Activated T-cell treated with anti-CD3 and anti-CD28 coated beads for 1 hour (primary cell): ENCODE measurements at regions not wholly inside any gene's neighbourhood (a gene's known extent, or its start where the extent isn't known, plus 50 kb on each side); places are given as distances from the start of the nearest gene placed in this dataset.

Source experiments
- DNase-seq: peaks from one replicate; pipeline ENCODE4 v3.0.0-alpha.2; 2020; ENCODE audit warnings: low read depth

GRCh38 chr2:235264121-235264493 is 229.7 kb upstream of the AGAP1 start:
- no peak for DNase-seq

GRCh38 chr2:235264512-235264911 is 229.3 kb upstream of the AGAP1 start:
- DNase-seq, result no peak

GRCh38 chr2:235265348-235265965 is 228.4 kb upstream of the AGAP1 start:
- no peak for DNase-seq

GRCh38 chr2:235267251-235267650 is 226.6 kb upstream of the AGAP1 start:
- no peak for DNase-seq

GRCh38 chr2:235268535-235268934 is 225.3 kb upstream of the AGAP1 start:
- DNase-seq, result no peak

GRCh38 chr2:235270291-235270690 is 223.6 kb upstream of the AGAP1 start:
- no peak for DNase-seq

GRCh38 chr2:235270956-235271355 is 222.9 kb upstream of the AGAP1 start:
- DNase-seq, result no peak

GRCh38 chr2:235271936-235272335 is 221.9 kb upstream of the AGAP1 start:
- DNase-seq, result no peak

GRCh38 chr2:235274023-235274422 is 219.8 kb upstream of the AGAP1 start:
- no peak for DNase-seq

GRCh38 chr2:235277485-235277884 is 216.4 kb upstream of the AGAP1 start:
- DNase-seq, result no peak

- DNase-seq, result no peak
These were observed 215.0 kb upstream of the AGAP1 start for GRCh38 chr2:235278771-235279355.

GRCh38 chr2:235279965-235280364 is 213.9 kb upstream of the AGAP1 start:
- no peak for DNase-seq

GRCh38 chr2:235283246-235283645 is 210.6 kb upstream of the AGAP1 start:
- no peak for DNase-seq

- DNase-seq, result no peak
These were observed 207.0 kb upstream of the AGAP1 start for GRCh38 chr2:235286622-235287374.

- no peak for DNase-seq
These were observed 206.5 kb upstream of the AGAP1 start for GRCh38 chr2:235287375-235287733.

- DNase-seq, result no peak
These were observed 202.4 kb upstream of the AGAP1 start for GRCh38 chr2:235291461-235291860.

GRCh38 chr2:235293061-235293460 is 200.8 kb upstream of the AGAP1 start:
- no peak for DNase-seq

- DNase-seq, result no peak
These were observed 198.0 kb upstream of the AGAP1 start for GRCh38 chr2:235295831-235296230.

- no peak for DNase-seq
These were observed 193.3 kb upstream of the AGAP1 start for GRCh38 chr2:235300368-235301201.

- no peak for DNase-seq
These were observed 192.4 kb upstream of the AGAP1 start for GRCh38 chr2:235301202-235302076.

- no peak for DNase-seq
These were observed 191.6 kb upstream of the AGAP1 start for GRCh38 chr2:235302263-235302662.
